ENCODE measurements at regions not wholly inside any gene's neighbourhood (a gene's known extent, or its start where the extent isn't known, plus 50 kb on each side); places are given as distances from the start of the nearest gene placed in this dataset.

- Histone ChIP-seq H3K9me3 (no peaks in the 10 kb centered on the region), H3K4me3 (no peak overlapping the region), H3K27ac (no peak overlapping the region), H3K36me3 (no peaks in the 10 kb centered on the region), H3K27me3 (no peaks in the 10 kb centered on the region), H3K4me1 (peaks cover 0 to 3% (median 0%) of the 10 kb centered on the region in 3 donors)
- intact Hi-C loops (cut with DNase I), result no loop called here
- ATAC-seq, result no peak
- no peak for DNase-seq
- FAIRE-seq, result no peak
- WGBS, 2 donors, result 93 to 95% methylated on average over 9 of the region's 9 CpGs
- no peak for TF ChIP-seq CTCF (IDR thresholded peaks at IDR 0.05)
Observed at GRCh38 chr2:8394569-8395359, 287.1 kb upstream of the ID2 start.

- FAIRE-seq, result no peak
- Histone ChIP-seq H3K9me3 (no peaks in the 10 kb centered on the region), H3K4me3 (no peak overlapping the region), H3K36me3 (no peaks in the 10 kb centered on the region), H3K4me1 (no peaks in the 10 kb centered on the region), H3K27me3 (no peaks in the 10 kb centered on the region), H3K27ac (no peak overlapping the region)
- no peak for ATAC-seq
- 81 to 100% methylated on average over 1 of the region's 1 CpG for WGBS, 2 donors
- no peak for TF ChIP-seq CTCF (IDR thresholded peaks at IDR 0.05)
- intact Hi-C loops (cut with DNase I), result no loop called here
- DNase-seq, result no peak
Observed at GRCh38 chr2:8395718-8396117, 286.1 kb upstream of the ID2 start.

GRCh38 chr2:8398040-8398668 lies 283.7 kb upstream of the ID2 start:
- no peak for TF ChIP-seq CTCF (IDR thresholded peaks at IDR 0.05)
- H3K9me3 ChIP-seq, result no peaks in the 10 kb centered on the region
- H3K27me3 ChIP-seq, result no peaks in the 10 kb centered on the region
- DNase-seq (no peak), FAIRE-seq (no peak), ATAC-seq (no peak)
- WGBS, 2 donors, result 66 to 83% methylated on average over 13 of the region's 13 CpGs
- H3K4me3 ChIP-seq, result no peak overlapping the region
- no peaks in the 10 kb centered on the region for H3K4me1 ChIP-seq
- H3K36me3 ChIP-seq, result no peaks in the 10 kb centered on the region
- H3K27ac ChIP-seq, result no peak overlapping the region
- intact Hi-C loops (cut with DNase I), result no loop called here

- DNase-seq (no peak), FAIRE-seq (no peak), ATAC-seq (no peak)
- intact Hi-C loops (cut with DNase I), result no loop called here
- Histone ChIP-seq H3K27ac (no peak overlapping the region), H3K4me1 (no peaks in the 10 kb centered on the region), H3K36me3 (no peaks in the 10 kb centered on the region), H3K9me3 (no peaks in the 10 kb centered on the region), H3K4me3 (no peak overlapping the region), H3K27me3 (no peaks in the 10 kb centered on the region)
- TF ChIP-seq CTCF (IDR thresholded peaks at IDR 0.05), result no peak
- 74 to 82% methylated on average over 4 of the region's 4 CpGs for WGBS, 2 donors
Observed at GRCh38 chr2:8399731-8400130, 282.1 kb upstream of the ID2 start.

- WGBS, 2 donors, result 79 to 81% methylated on average over 10 of the region's 10 CpGs
- TF ChIP-seq CTCF (IDR thresholded peaks at IDR 0.05), result no peak
- FAIRE-seq, result no peak
- no peaks in the 10 kb centered on the region for H3K9me3 ChIP-seq
- no peak for ATAC-seq
- no peak overlapping the region for H3K4me3 ChIP-seq
- no peak overlapping the region for H3K27ac ChIP-seq
- no peaks in the 10 kb centered on the region for H3K36me3 ChIP-seq
- intact Hi-C loops (cut with DNase I), result no loop called here
- DNase-seq, result no peak
- no peaks in the 10 kb centered on the region for H3K27me3 ChIP-seq
- no peaks in the 10 kb centered on the region for H3K4me1 ChIP-seq
Observed at GRCh38 chr2:8400196-8400595, 281.7 kb upstream of the ID2 start.
